ENCODE measurements at regions not wholly inside any gene's neighbourhood (a gene's known extent, or its start where the extent isn't known, plus 50 kb on each side); places are given as distances from the start of the nearest gene placed in this dataset.

GRCh38 chr4:11179796-11180195 is 248.9 kb downstream of the HS3ST1 start:
- TF ChIP-seq CTCF (IDR thresholded peaks at IDR 0.05) (no peak), POLR2A (IDR thresholded peaks at IDR 0.05) (no peak)

All from tibial nerve (tissue), 3 donors.